IPS-15b (cell line): ENCODE measurements at regions not wholly inside any gene's neighbourhood (a gene's known extent, or its start where the extent isn't known, plus 50 kb on each side); places are given as distances from the start of the nearest gene placed in this dataset.

Source experiments
- H3K27me3 ChIP-seq: one replicate; pipeline ENCODE4 v1.6.1; 2013; ENCODE audit warnings: low read length; ENCODE audit not compliant: control insufficient read depth, insufficient read depth
- H3K36me3 ChIP-seq: one replicate; pipeline ENCODE4 v1.6.1; 2013; ENCODE audit warnings: low read length; ENCODE audit not compliant: control insufficient read depth, insufficient read depth
- H3K4me1 ChIP-seq: one replicate; pipeline ENCODE4 v1.6.1; 2013; ENCODE audit warnings: mild to moderate bottlenecking, low read length; ENCODE audit not compliant: control insufficient read depth, insufficient read depth
- H3K4me3 ChIP-seq: one replicate; pipeline ENCODE4 v1.5.1; 2013; ENCODE audit warnings: low read depth, low read length
- H3K9ac ChIP-seq: one replicate; pipeline ENCODE4 v1.6.1; 2013; ENCODE audit warnings: low read depth, mild to moderate bottlenecking, low read length
- H3K9me3 ChIP-seq: one replicate; pipeline ENCODE4 v1.6.1; 2013; ENCODE audit warnings: mild to moderate bottlenecking, low read length; ENCODE audit not compliant: control insufficient read depth, insufficient read depth

GRCh38 chr17:13704333-13704732 lies 102.6 kb upstream of the HS3ST3A1 start:
- Histone ChIP-seq H3K27me3 (no peaks in the 10 kb centered on the region), H3K4me3 (no peak overlapping the region)

GRCh38 chr17:13705221-13705620 lies 103.5 kb upstream of the HS3ST3A1 start:
- Histone ChIP-seq H3K4me3 (no peak overlapping the region), H3K27me3 (no peaks in the 10 kb centered on the region), H3K4me1 (no peaks in the 10 kb centered on the region), H3K36me3 (no peaks in the 10 kb centered on the region), H3K9ac (no peak overlapping the region), H3K9me3 (no peaks in the 10 kb centered on the region)

More at GRCh38 chr17:13704333-13704732, 102.6 kb upstream of the HS3ST3A1 start:
- Histone ChIP-seq H3K4me1 (no peaks in the 10 kb centered on the region), H3K36me3 (no peaks in the 10 kb centered on the region), H3K9me3 (no peaks in the 10 kb centered on the region), H3K9ac (no peak overlapping the region)

- Histone ChIP-seq H3K27me3 (no peaks in the 10 kb centered on the region), H3K4me3 (no peak overlapping the region), H3K9ac (no peak overlapping the region), H3K9me3 (no peaks in the 10 kb centered on the region), H3K36me3 (no peaks in the 10 kb centered on the region), H3K4me1 (no peaks in the 10 kb centered on the region)
These were observed 120.0 kb upstream of the HS3ST3A1 start for GRCh38 chr17:13721705-13722104.

GRCh38 chr17:13725288-13725990 lies 123.7 kb upstream of the HS3ST3A1 start:
- Histone ChIP-seq H3K27me3 (no peaks in the 10 kb centered on the region), H3K9ac (no peak overlapping the region), H3K36me3 (no peaks in the 10 kb centered on the region)

GRCh38 chr17:13727441-13728171 lies 125.9 kb upstream of the HS3ST3A1 start:
- H3K4me3 ChIP-seq: no peak overlapping the region
- H3K9me3 ChIP-seq: no peaks in the 10 kb centered on the region
- H3K36me3 ChIP-seq: no peaks in the 10 kb centered on the region
- H3K9ac ChIP-seq: no peak overlapping the region
- no peaks in the 10 kb centered on the region for H3K4me1 ChIP-seq
- no peaks in the 10 kb centered on the region for H3K27me3 ChIP-seq

More at GRCh38 chr17:13725288-13725990, 123.7 kb upstream of the HS3ST3A1 start:
- Histone ChIP-seq H3K4me3 (no peak overlapping the region), H3K4me1 (no peaks in the 10 kb centered on the region), H3K9me3 (no peaks in the 10 kb centered on the region)

- Histone ChIP-seq H3K36me3 (no peaks in the 10 kb centered on the region), H3K9me3 (peaks cover 4% of the 10 kb centered on the region), H3K4me3 (no peak overlapping the region), H3K4me1 (no peaks in the 10 kb centered on the region), H3K9ac (no peak overlapping the region), H3K27me3 (no peaks in the 10 kb centered on the region)
These were observed 127.1 kb upstream of the HS3ST3A1 start for GRCh38 chr17:13728781-13729180.

GRCh38 chr17:13729466-13730134 lies 127.9 kb upstream of the HS3ST3A1 start:
- no peak overlapping the region for H3K9ac ChIP-seq
- no peaks in the 10 kb centered on the region for H3K27me3 ChIP-seq
- H3K4me1 ChIP-seq: no peaks in the 10 kb centered on the region
- peaks cover 5% of the 10 kb centered on the region for H3K9me3 ChIP-seq
- no peak overlapping the region for H3K4me3 ChIP-seq
- no peaks in the 10 kb centered on the region for H3K36me3 ChIP-seq

- Histone ChIP-seq H3K27me3 (no peaks in the 10 kb centered on the region), H3K4me1 (no peaks in the 10 kb centered on the region), H3K9me3 (peaks cover 5% of the 10 kb centered on the region), H3K36me3 (no peaks in the 10 kb centered on the region), H3K4me3 (no peak overlapping the region), H3K9ac (no peak overlapping the region)
These were observed 133.2 kb upstream of the HS3ST3A1 start for GRCh38 chr17:13734880-13735279.

- H3K27me3 ChIP-seq: no peaks in the 10 kb centered on the region
- no peaks in the 10 kb centered on the region for H3K4me1 ChIP-seq
- no peak overlapping the region for H3K9ac ChIP-seq
These were observed 133.7 kb upstream of the HS3ST3A1 start for GRCh38 chr17:13735444-13735843.

GRCh38 chr17:13735861-13736260 lies 134.1 kb upstream of the HS3ST3A1 start:
- no peaks in the 10 kb centered on the region for H3K4me1 ChIP-seq
- H3K9me3 ChIP-seq: peaks cover 5% of the 10 kb centered on the region
- H3K4me3 ChIP-seq: no peak overlapping the region

More at GRCh38 chr17:13735444-13735843, 133.7 kb upstream of the HS3ST3A1 start:
- peaks cover 5% of the 10 kb centered on the region for H3K9me3 ChIP-seq
- H3K36me3 ChIP-seq: no peaks in the 10 kb centered on the region
- H3K4me3 ChIP-seq: no peak overlapping the region

GRCh38 chr17:13736916-13737315 lies 135.2 kb upstream of the HS3ST3A1 start:
- peaks cover 5% of the 10 kb centered on the region for H3K9me3 ChIP-seq
- H3K36me3 ChIP-seq: no peaks in the 10 kb centered on the region
- H3K27me3 ChIP-seq: no peaks in the 10 kb centered on the region
- H3K4me1 ChIP-seq: no peaks in the 10 kb centered on the region
- H3K4me3 ChIP-seq: no peak overlapping the region
- H3K9ac ChIP-seq: no peak overlapping the region

More at GRCh38 chr17:13735861-13736260, 134.1 kb upstream of the HS3ST3A1 start:
- H3K27me3 ChIP-seq: no peaks in the 10 kb centered on the region
- H3K9ac ChIP-seq: no peak overlapping the region
- H3K36me3 ChIP-seq: no peaks in the 10 kb centered on the region
